H7 (cell line): ENCODE measurements at regions not wholly inside any gene's neighbourhood (a gene's known extent, or its start where the extent isn't known, plus 50 kb on each side); places are given as distances from the start of the nearest gene placed in this dataset.

Experiments used
- DNase-seq: peaks from one replicate; pipeline ENCODE4 v3.0.0; 2012
- H3K27me3 ChIP-seq: 2 replicates; pipeline ENCODE4 v1.6.0; 2011; ENCODE audit warnings: mild to moderate bottlenecking, low read length; ENCODE audit not compliant: control insufficient read depth, insufficient read depth
- H3K36me3 ChIP-seq: replicated peaks from 2 replicates; pipeline ENCODE4 v1.5.1; 2011; ENCODE audit warnings: low read length; ENCODE audit not compliant: control insufficient read depth, insufficient read depth
- H3K4me3 ChIP-seq: 2 replicates; pipeline ENCODE4 v1.5.1; 2011; ENCODE audit warnings: low read depth, mild to moderate bottlenecking, control low read depth, low read length, moderate library complexity; ENCODE audit not compliant: insufficient read depth

DNA sequence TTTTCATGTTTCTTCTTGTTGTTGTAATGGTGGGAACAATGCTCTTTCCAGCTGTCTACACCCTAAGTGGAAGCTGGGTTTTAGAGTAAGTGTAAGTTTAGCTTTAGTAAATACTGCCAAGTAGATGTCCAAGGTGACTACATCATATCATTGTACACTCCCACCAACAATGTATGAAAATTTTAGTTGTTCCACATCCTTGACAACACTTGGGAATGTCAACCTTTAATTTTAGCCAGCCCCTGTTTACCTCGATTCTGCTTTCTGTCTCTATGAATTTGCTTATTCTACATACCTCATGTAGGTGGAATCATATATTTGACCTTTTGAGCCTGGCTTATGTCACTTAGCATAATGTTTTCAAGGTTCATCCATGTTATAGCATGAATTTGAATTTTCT is 93.0 kb downstream of the MTPAP start:
- no peaks in the 10 kb centered on the region for H3K27me3 ChIP-seq
- H3K36me3 ChIP-seq = no peaks in the 10 kb centered on the region
- no peak overlapping the region for H3K4me3 ChIP-seq
- no peak for DNase-seq

DNA sequence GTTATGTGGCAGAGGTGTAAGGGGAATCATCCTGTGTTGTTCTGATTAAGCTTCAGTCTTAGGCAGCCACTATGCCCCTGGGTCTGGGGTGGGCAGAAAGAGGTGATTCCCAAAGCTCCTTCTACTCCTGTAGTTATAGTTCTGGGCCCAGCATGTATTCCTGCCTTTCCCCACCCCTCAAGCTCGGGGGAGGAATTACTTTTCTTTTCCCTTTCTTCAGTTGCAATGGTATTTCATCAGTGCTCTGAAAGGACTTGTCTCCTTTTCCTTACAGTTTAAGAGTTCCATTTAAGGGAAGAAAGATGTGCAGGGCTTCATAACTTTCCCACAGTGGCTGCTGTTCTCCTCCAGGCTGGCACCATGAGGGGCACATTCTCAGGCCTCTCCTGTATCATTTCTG is 94.2 kb downstream of the MTPAP start:
- Histone ChIP-seq H3K4me3 (no peak overlapping the region), H3K36me3 (no peaks in the 10 kb centered on the region), H3K27me3 (no peaks in the 10 kb centered on the region)
- no peak for DNase-seq

GRCh38 chr10:30248728-30249127 is 100.3 kb downstream of the MTPAP start:
- Histone ChIP-seq H3K27me3 (no peaks in the 10 kb centered on the region), H3K4me3 (no peak overlapping the region)
- DNase-seq = no peak

DNA sequence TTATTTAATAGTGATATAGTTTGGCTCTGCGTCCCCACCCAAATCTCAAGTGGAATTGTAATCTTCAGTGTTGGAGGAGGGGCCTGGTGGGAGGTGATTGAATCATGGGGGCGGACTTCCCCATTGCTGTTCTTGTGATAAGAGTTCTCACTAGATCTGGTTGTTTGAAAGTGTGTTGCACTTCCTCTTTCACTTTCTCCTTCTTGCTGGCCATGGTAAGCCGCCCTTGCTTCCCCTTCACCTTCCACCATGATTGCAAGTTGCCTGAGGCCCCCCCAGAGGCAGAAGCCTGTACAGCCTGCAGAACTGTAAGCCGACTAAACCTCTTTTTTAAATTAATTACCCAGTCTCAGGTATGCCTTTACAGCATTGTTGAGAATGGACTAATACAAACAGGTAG is 101.4 kb downstream of the MTPAP start:
- H3K27me3 ChIP-seq = no peaks in the 10 kb centered on the region
- no peak for DNase-seq
- H3K4me3 ChIP-seq = no peak overlapping the region
- no peaks in the 10 kb centered on the region for H3K36me3 ChIP-seq

More at GRCh38 chr10:30248728-30249127, 100.3 kb downstream of the MTPAP start:
- no peaks in the 10 kb centered on the region for H3K36me3 ChIP-seq

- Histone ChIP-seq H3K4me3 (no peak overlapping the region), H3K27me3 (no peaks in the 10 kb centered on the region), H3K36me3 (no peaks in the 10 kb centered on the region)
- no peak for DNase-seq
Measured at GRCh38 chr10:30241422-30242110, 107.5 kb downstream of the MTPAP start.

- Histone ChIP-seq H3K36me3 (no peaks in the 10 kb centered on the region), H3K27me3 (no peaks in the 10 kb centered on the region), H3K4me3 (no peak overlapping the region)
- DNase-seq = no peak
Measured at GRCh38 chr10:30238836-30239235, 110.2 kb downstream of the MTPAP start.

- Histone ChIP-seq H3K27me3 (no peaks in the 10 kb centered on the region; the same call in 1 of the 2 replicates), H3K36me3 (no peaks in the 10 kb centered on the region), H3K4me3 (no peak overlapping the region)
- no peak for DNase-seq
Measured at GRCh38 chr10:30233186-30233959, 115.7 kb downstream of the MTPAP start.

GRCh38 chr10:30231709-30232108 is 117.4 kb downstream of the MTPAP start:
- H3K4me3 ChIP-seq = no peak overlapping the region
- no peaks in the 10 kb centered on the region; the same call in 1 of the 2 replicates for H3K27me3 ChIP-seq
- H3K36me3 ChIP-seq = no peaks in the 10 kb centered on the region
- DNase-seq = no peak

DNA sequence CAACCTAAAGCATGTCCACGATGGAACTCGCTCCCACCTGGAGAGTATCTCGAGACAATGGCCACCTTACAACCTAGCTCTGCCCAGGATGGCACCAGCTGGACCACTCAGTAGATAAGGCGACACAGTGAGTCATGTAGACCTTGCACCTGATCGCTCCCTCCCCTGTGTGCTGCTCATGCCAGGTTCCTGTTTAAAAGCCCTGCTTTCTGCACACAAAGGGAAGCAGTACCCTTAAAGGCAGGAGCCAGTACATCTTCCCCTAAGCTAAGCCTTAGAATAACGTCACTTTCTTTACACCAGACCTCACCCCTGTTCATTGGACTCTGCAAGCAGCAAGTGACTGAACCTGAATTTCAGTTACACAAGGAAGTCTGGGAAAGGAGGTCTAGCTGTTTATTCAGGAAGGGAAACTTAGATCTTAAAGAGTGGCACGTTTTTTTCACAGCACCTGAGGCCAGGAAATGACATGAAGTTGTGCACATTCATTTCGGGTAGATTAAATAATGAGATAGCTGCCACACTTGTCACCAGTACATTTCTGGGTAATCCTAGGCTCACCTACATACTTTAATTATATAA is 117.9 kb downstream of the MTPAP start:
- no peak for DNase-seq

GRCh38 chr10:30229536-30229935 is 119.5 kb downstream of the MTPAP start:
- H3K36me3 ChIP-seq = no peaks in the 10 kb centered on the region

More for the DNA sequence above, 117.9 kb downstream of the MTPAP start:
- Histone ChIP-seq H3K27me3 (no peaks in the 10 kb centered on the region; the same call in 1 of the 2 replicates), H3K36me3 (no peaks in the 10 kb centered on the region), H3K4me3 (no peak overlapping the region)

DNA sequence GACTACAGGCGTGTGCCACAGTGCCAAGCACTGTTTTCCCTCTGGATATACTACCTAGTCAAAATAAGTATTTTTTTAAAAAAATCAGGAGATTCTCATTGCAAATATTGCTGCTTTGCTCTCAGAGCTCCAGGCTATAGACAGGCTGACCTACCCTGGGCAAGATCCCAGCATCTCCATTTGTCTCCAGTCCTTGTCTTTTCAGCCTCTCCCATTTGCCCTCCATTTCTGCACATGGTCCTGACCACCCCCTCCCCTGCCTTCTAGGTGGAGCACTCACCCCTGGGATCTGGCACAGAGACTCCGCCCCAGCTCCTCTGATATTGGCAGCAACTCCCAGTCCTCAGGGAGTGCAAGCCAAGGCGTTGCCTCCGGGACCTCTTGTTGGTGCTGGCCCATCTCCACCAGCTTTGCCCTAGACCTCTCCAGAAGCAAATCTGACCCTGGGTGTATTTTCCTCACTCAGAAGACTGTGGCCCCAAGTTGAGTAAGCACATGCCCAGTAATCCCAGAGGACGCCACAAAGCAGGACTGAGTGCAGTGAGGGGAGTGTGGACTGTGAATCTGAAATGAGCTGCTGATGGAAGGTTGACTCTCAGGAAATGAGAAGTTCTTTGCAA is 120.6 kb downstream of the MTPAP start:
- no peak for DNase-seq
- no peaks in the 10 kb centered on the region; the same call in 1 of the 2 replicates for H3K27me3 ChIP-seq
- no peaks in the 10 kb centered on the region for H3K36me3 ChIP-seq
- no peak overlapping the region for H3K4me3 ChIP-seq

More at GRCh38 chr10:30229536-30229935, 119.5 kb downstream of the MTPAP start:
- no peaks in the 10 kb centered on the region; the same call in 1 of the 2 replicates for H3K27me3 ChIP-seq
- H3K4me3 ChIP-seq = no peak overlapping the region
- no peak for DNase-seq

DNA sequence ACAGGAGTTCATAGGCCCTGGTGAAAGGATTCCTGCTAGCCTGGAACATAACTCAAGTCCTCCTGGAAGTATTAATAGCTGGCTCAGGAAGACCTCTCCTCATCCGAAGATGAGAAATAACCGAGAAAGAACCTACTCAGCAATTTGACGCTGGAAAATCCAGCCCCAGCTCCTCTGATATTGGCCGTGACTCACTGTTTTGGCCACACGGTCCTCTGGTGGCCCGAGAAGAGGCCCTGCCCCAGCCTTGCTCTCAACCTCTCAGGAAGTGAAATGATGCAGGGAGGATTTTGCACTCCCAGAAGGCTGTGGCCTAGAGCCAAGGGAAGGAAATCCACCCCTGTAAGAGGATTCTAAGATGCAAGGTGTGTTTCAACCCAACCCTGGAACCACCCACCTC is 121.6 kb downstream of the MTPAP start:
- DNase-seq = no peak
- no peak overlapping the region for H3K4me3 ChIP-seq
- H3K36me3 ChIP-seq = no peaks in the 10 kb centered on the region
- H3K27me3 ChIP-seq = no peaks in the 10 kb centered on the region; the same call in 1 of the 2 replicates

- Histone ChIP-seq H3K4me3 (no peak overlapping the region), H3K36me3 (no peaks in the 10 kb centered on the region), H3K27me3 (no peaks in the 10 kb centered on the region)
- DNase-seq = no peak
Measured at GRCh38 chr10:30219971-30220751, 128.9 kb downstream of the MTPAP start.

- no peaks in the 10 kb centered on the region for H3K27me3 ChIP-seq
- DNase-seq = no peak
- H3K36me3 ChIP-seq = no peaks in the 10 kb centered on the region
- no peak overlapping the region for H3K4me3 ChIP-seq
Measured at GRCh38 chr10:30216821-30217220, 132.3 kb downstream of the MTPAP start.
